ENCODE measurements at regions not wholly inside any gene's neighbourhood (a gene's known extent, or its start where the extent isn't known, plus 50 kb on each side); places are given as distances from the start of the nearest gene placed in this dataset.

DNA sequence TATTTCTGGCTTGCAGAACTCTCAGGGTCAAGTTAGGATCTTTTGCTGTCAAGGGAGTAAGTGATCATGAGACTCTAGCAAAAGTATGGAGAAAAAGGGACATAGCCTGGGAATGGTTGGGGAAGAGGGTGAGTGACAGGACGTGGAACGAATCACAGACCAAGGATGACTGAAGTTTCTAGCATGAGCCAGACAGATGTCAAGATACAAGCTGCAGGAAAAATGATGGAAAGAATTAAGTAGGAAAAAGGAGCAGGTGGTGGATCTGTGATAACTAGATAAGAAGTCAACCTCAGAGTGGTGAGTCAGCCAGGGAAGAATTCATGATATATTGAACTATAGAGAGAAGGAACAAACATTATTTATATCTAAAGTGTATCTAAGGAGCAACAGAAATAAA is 159.8 kb upstream of the SYNDIG1 start:
- TF ChIP-seq, protein P1, sequence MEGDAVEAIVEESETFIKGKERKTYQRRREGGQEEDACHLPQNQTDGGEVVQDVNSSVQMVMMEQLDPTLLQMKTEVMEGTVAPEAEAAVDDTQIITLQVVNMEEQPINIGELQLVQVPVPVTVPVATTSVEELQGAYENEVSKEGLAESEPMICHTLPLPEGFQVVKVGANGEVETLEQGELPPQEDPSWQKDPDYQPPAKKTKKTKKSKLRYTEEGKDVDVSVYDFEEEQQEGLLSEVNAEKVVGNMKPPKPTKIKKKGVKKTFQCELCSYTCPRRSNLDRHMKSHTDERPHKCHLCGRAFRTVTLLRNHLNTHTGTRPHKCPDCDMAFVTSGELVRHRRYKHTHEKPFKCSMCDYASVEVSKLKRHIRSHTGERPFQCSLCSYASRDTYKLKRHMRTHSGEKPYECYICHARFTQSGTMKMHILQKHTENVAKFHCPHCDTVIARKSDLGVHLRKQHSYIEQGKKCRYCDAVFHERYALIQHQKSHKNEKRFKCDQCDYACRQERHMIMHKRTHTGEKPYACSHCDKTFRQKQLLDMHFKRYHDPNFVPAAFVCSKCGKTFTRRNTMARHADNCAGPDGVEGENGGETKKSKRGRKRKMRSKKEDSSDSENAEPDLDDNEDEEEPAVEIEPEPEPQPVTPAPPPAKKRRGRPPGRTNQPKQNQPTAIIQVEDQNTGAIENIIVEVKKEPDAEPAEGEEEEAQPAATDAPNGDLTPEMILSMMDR (IDR thresholded peaks at IDR 0.05 in 2 of 3, conservative IDR thresholded peaks at IDR 0.05 in 1 of 3; ENCODE audit: insufficient read depth in 2 of 3, low read depth in 1 of 3, low read length in 3 of 3), result no peak
- TF ChIP-seq ZSCAN32 (CRISPR knock-in tag; IDR thresholded peaks at IDR 0.05) (no peak), MAZ (CRISPR knock-in tag; conservative IDR thresholded peaks at IDR 0.05 in 1 of 2, IDR thresholded peaks at IDR 0.05 in 1 of 2) (no peak), ZNF76 (CRISPR knock-in tag; IDR thresholded peaks at IDR 0.05; ENCODE audit: borderline replicate concordance) (no peak), RAD21 (CRISPR knock-in tag; conservative IDR thresholded peaks at IDR 0.05 in 1 of 2, IDR thresholded peaks at IDR 0.05 in 1 of 2) (no peak), LCOR (CRISPR knock-in tag; IDR thresholded peaks at IDR 0.05) (no peak), BACH1 (tag; IDR thresholded peaks at IDR 0.05) (no peak), PPARD (CRISPR knock-in tag; IDR thresholded peaks at IDR 0.05) (no peak)
- TF ChIP-seq, protein P2, sequence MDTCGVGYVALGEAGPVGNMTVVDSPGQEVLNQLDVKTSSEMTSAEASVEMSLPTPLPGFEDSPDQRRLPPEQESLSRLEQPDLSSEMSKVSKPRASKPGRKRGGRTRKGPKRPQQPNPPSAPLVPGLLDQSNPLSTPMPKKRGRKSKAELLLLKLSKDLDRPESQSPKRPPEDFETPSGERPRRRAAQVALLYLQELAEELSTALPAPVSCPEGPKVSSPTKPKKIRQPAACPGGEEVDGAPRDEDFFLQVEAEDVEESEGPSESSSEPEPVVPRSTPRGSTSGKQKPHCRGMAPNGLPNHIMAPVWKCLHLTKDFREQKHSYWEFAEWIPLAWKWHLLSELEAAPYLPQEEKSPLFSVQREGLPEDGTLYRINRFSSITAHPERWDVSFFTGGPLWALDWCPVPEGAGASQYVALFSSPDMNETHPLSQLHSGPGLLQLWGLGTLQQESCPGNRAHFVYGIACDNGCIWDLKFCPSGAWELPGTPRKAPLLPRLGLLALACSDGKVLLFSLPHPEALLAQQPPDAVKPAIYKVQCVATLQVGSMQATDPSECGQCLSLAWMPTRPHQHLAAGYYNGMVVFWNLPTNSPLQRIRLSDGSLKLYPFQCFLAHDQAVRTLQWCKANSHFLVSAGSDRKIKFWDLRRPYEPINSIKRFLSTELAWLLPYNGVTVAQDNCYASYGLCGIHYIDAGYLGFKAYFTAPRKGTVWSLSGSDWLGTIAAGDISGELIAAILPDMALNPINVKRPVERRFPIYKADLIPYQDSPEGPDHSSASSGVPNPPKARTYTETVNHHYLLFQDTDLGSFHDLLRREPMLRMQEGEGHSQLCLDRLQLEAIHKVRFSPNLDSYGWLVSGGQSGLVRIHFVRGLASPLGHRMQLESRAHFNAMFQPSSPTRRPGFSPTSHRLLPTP (IDR thresholded peaks at IDR 0.05; ENCODE audit: borderline replicate concordance, extremely low read depth, insufficient read length), result no peak

Measured in K562 (cell line).